Osteocyte (in vitro differentiated cells): ENCODE measurements at regions not wholly inside any gene's neighbourhood (a gene's known extent, or its start where the extent isn't known, plus 50 kb on each side); places are given as distances from the start of the nearest gene placed in this dataset.

Experiments used
- DNase-seq: peaks from one replicate; pipeline ENCODE4 v3.0.0; 2021; ENCODE audit warnings: mixed read lengths; ENCODE audit not compliant: unreplicated experiment; ENCODE audit errors: extremely low spot score
- H3K27ac Mint-ChIP-seq: one replicate; pipeline ENCODE4 v1.8.0; 2021; ENCODE audit warnings: mild to moderate bottlenecking, mixed read lengths; ENCODE audit not compliant: unreplicated experiment
- H3K27me3 Mint-ChIP-seq: one replicate; pipeline ENCODE4 v1.8.0; 2021; ENCODE audit warnings: mixed read lengths; ENCODE audit not compliant: unreplicated experiment
- H3K36me3 Mint-ChIP-seq: one replicate; pipeline ENCODE4 v1.8.0; 2021; ENCODE audit warnings: mixed read lengths; ENCODE audit not compliant: unreplicated experiment
- H3K4me1 Mint-ChIP-seq: one replicate; pipeline ENCODE4 v1.8.0; 2021; ENCODE audit warnings: mixed read lengths; ENCODE audit not compliant: unreplicated experiment
- H3K4me3 Mint-ChIP-seq: one replicate; pipeline ENCODE4 v1.8.0; 2021; ENCODE audit warnings: mild to moderate bottlenecking, moderate library complexity, mixed read lengths; ENCODE audit not compliant: unreplicated experiment
- H3K9me3 Mint-ChIP-seq: one replicate; pipeline ENCODE4 v1.8.0; 2021; ENCODE audit warnings: mixed read lengths; ENCODE audit not compliant: unreplicated experiment
- CTCF ChIP-seq: fragments of 200-600 bp; sonication (generic); IDR thresholded peaks from 2 replicates; pipeline ENCODE4 v1.5.0; 2021; ENCODE audit warnings: antibody characterized with exemption, mild to moderate bottlenecking, moderate library complexity

- no peaks in the 10 kb centered on the region for H3K36me3 Mint-ChIP-seq
- TF ChIP-seq CTCF, result no peak
- H3K27me3 Mint-ChIP-seq, result peaks cover 2% of the 10 kb centered on the region
- no peaks in the 10 kb centered on the region for H3K9me3 Mint-ChIP-seq
- no peak overlapping the region for H3K27ac Mint-ChIP-seq
- no peak for DNase-seq
- no peaks in the 10 kb centered on the region for H3K4me1 Mint-ChIP-seq
- H3K4me3 Mint-ChIP-seq, result no peak overlapping the region
Measured at GRCh38 chr11:88043149-88043548, 132.1 kb downstream of the RAB38 start.

GRCh38 chr11:88042647-88043046 is 132.6 kb downstream of the RAB38 start:
- no peaks in the 10 kb centered on the region for H3K36me3 Mint-ChIP-seq
- no peak overlapping the region for H3K4me3 Mint-ChIP-seq
- no peak for DNase-seq
- no peak for TF ChIP-seq CTCF
- no peaks in the 10 kb centered on the region for H3K9me3 Mint-ChIP-seq
- no peak overlapping the region for H3K27ac Mint-ChIP-seq
- H3K27me3 Mint-ChIP-seq, result peaks cover 2% of the 10 kb centered on the region
- no peaks in the 10 kb centered on the region for H3K4me1 Mint-ChIP-seq

- no peak for TF ChIP-seq CTCF
- no peaks in the 10 kb centered on the region for H3K9me3 Mint-ChIP-seq
- no peak for DNase-seq
- no peak overlapping the region for H3K4me3 Mint-ChIP-seq
- peaks cover 2% of the 10 kb centered on the region for H3K27me3 Mint-ChIP-seq
- no peaks in the 10 kb centered on the region for H3K36me3 Mint-ChIP-seq
- H3K27ac Mint-ChIP-seq, result no peak overlapping the region
- no peaks in the 10 kb centered on the region for H3K4me1 Mint-ChIP-seq
Measured at GRCh38 chr11:88042238-88042637, 133.0 kb downstream of the RAB38 start.

GRCh38 chr11:88041679-88042078 is 133.6 kb downstream of the RAB38 start:
- Mint-ChIP-seq H3K9me3 (no peaks in the 10 kb centered on the region), H3K27me3 (peaks cover 2% of the 10 kb centered on the region), H3K4me3 (no peak overlapping the region), H3K4me1 (no peaks in the 10 kb centered on the region), H3K36me3 (no peaks in the 10 kb centered on the region), H3K27ac (no peak overlapping the region)
- DNase-seq, result no peak
- TF ChIP-seq CTCF, result no peak

GRCh38 chr11:88040148-88040496 is 135.1 kb downstream of the RAB38 start:
- Mint-ChIP-seq H3K4me3 (no peak overlapping the region), H3K36me3 (no peaks in the 10 kb centered on the region), H3K9me3 (no peaks in the 10 kb centered on the region), H3K4me1 (no peaks in the 10 kb centered on the region), H3K27ac (no peak overlapping the region), H3K27me3 (peaks cover 2% of the 10 kb centered on the region)
- no peak for TF ChIP-seq CTCF
- no peak for DNase-seq
